OCI-LY3 (cell line): ENCODE measurements at regions not wholly inside any gene's neighbourhood (a gene's known extent, or its start where the extent isn't known, plus 50 kb on each side); places are given as distances from the start of the nearest gene placed in this dataset.
"Not testable (repeated sequence)": the region's sequence is repeated elsewhere in the genome, so short reads cannot be mapped to it uniquely, and the experiment has no call there.

Source experiments
- EZH2phosphoT487 ChIP-seq: fragments of 200-600 bp; shearing (Covaris generic); IDR thresholded peaks from 2 replicates; pipeline ENCODE4 v1.6.1; 2018; ENCODE audit warnings: antibody characterized with exemption, mixed run types, low read depth
- TF ChIP-seq, protein P1 (sequence below): fragments of 200-600, 300-600 bp; sonication (generic); IDR thresholded peaks from 2 replicates; pipeline ENCODE4 v1.5.1; 2014; ENCODE audit warnings: antibody characterized with exemption, low read length, low read depth

DNA sequence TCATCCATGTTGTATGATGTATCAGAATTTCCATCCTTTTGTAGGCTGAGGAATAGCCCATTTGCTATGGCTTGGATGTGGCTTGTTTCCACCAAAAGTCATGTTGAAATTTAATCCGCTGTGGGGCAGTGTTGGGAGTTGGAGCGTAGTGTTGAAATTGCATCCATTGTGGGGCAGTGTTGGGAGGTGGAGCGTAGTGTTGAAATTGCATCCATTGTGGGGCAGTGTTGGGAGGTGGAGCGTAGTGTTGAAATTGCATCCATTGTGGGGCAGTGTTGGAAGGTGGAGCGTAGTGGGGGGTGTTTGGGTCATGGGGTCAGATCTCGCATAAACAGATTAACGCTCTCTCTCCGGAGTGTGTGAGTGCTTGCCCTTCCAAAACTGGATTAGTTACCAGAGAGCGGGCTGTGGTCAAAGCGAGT, 53.9 kb upstream of the OTOS start:
- TF ChIP-seq EZH2phosphoT487 = not testable (repeated sequence)
- TF ChIP-seq, protein P1, sequence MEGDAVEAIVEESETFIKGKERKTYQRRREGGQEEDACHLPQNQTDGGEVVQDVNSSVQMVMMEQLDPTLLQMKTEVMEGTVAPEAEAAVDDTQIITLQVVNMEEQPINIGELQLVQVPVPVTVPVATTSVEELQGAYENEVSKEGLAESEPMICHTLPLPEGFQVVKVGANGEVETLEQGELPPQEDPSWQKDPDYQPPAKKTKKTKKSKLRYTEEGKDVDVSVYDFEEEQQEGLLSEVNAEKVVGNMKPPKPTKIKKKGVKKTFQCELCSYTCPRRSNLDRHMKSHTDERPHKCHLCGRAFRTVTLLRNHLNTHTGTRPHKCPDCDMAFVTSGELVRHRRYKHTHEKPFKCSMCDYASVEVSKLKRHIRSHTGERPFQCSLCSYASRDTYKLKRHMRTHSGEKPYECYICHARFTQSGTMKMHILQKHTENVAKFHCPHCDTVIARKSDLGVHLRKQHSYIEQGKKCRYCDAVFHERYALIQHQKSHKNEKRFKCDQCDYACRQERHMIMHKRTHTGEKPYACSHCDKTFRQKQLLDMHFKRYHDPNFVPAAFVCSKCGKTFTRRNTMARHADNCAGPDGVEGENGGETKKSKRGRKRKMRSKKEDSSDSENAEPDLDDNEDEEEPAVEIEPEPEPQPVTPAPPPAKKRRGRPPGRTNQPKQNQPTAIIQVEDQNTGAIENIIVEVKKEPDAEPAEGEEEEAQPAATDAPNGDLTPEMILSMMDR = not testable (repeated sequence)
